GM13976 (cell line): ENCODE measurements at regions not wholly inside any gene's neighbourhood (a gene's known extent, or its start where the extent isn't known, plus 50 kb on each side); places are given as distances from the start of the nearest gene placed in this dataset.

Experiments
- DNase-seq: peaks from one replicate; pipeline ENCODE4 v3.0.0; 2012; ENCODE audit warnings: low spot score
- CTCF ChIP-seq: IDR thresholded peaks from 2 replicates; pipeline ENCODE4 v1.5.1; 2012; ENCODE audit warnings: borderline replicate concordance, mild to moderate bottlenecking; ENCODE audit not compliant: insufficient read depth; ENCODE audit errors: extremely low read depth, missing control alignments, control extremely low read depth
- in situ Hi-C: fragments of 300-500 bp; cut with MboI; formaldehyde crosslinking; loops from one replicate; pipeline ENCODE4 v1.12.0; 2022; ENCODE audit warnings: low sequenced_read_pairs, mixed read lengths, inconsistent platforms; ENCODE audit not compliant: unreplicated experiment

GRCh38 chr6:88248709-88249321, 82.7 kb upstream of the CNR1 start:
- DNase-seq: no peak
- TF ChIP-seq CTCF: no peak
- in situ Hi-C loops: no loop called here

- DNase-seq: no peak
- TF ChIP-seq CTCF: no peak
- in situ Hi-C loops: no loop called here
Observed at GRCh38 chr6:88246654-88247053, 80.5 kb upstream of the CNR1 start.

GRCh38 chr6:88244721-88245120, 78.6 kb upstream of the CNR1 start:
- TF ChIP-seq CTCF: no peak
- in situ Hi-C loops: no loop called here
- no peak for DNase-seq

GRCh38 chr6:88238901-88239300, 72.8 kb upstream of the CNR1 start:
- in situ Hi-C loops: loop anchor here (10.0 kb wide), 2 partner anchors 314 to 404 kb away; no protein-coding TSS in a partner anchor
- DNase-seq: no peak
- TF ChIP-seq CTCF: no peak

- in situ Hi-C loops: loop anchor here (10.0 kb wide), 2 partner anchors 313 to 403 kb away; no protein-coding TSS in a partner anchor
- DNase-seq: peak; percentile 58
- peak; percentile 58 for TF ChIP-seq CTCF
Observed at GRCh38 chr6:88238065-88238464, 71.9 kb upstream of the CNR1 start.

GRCh38 chr6:88236612-88237360, 70.6 kb upstream of the CNR1 start:
- in situ Hi-C loops: loop anchor here (10.0 kb wide), 2 partner anchors 312 to 402 kb away; no protein-coding TSS in a partner anchor
- no peak for DNase-seq
- no peak for TF ChIP-seq CTCF
